Erythroblast (primary cell): ENCODE measurements at regions not wholly inside any gene's neighbourhood (a gene's known extent, or its start where the extent isn't known, plus 50 kb on each side); places are given as distances from the start of the nearest gene placed in this dataset.

Experiments used
- GATA1 ChIP-seq: IDR thresholded peaks from 2 replicates; pipeline ENCODE4 v1.6.1; 2011; ENCODE audit warnings: low read depth, mild to moderate bottlenecking, control low read depth, low read length, moderate library complexity
- POLR2A ChIP-seq: IDR thresholded peaks from 2 replicates; pipeline ENCODE4 v1.6.1; 2011; ENCODE audit warnings: mild to moderate bottlenecking, low read length

GRCh38 chr6:163759542-163759941 lies 345.0 kb downstream of the QKI start:
- no peak for TF ChIP-seq POLR2A
- TF ChIP-seq GATA1, result no peak
